ENCODE measurements at regions not wholly inside any gene's neighbourhood (a gene's known extent, or its start where the extent isn't known, plus 50 kb on each side); places are given as distances from the start of the nearest gene placed in this dataset.

DNA sequence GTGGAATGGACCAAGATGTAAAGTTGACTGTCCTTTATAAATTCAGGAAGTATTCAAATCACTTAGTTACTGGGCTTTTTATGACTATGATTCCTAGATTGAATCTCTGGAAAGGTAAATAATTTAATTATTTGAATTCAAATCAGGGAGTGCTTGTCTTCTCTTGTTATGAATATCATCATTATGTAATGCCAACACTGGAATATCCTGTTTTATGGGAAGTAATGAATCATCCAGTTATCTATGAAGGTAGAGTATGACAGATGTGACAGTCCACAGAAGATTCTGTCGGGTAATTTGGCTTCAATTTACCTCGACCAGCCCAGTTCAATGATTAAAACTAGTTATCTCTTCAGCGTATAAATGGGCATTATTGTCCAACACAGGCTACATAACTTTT lies 141.0 kb upstream of the NUDT12 start:
- no peaks in the 10 kb centered on the region for H3K79me2 ChIP-seq (ENCODE audit: insufficient read depth, low read length)
- H3K9me3 ChIP-seq (ENCODE audit: control insufficient read depth in 1 of 2, insufficient read depth in 1 of 2, low read depth in 1 of 2, low read length in 2 of 2) = no peaks in the 10 kb centered on the region
- no peaks in the 10 kb centered on the region for H4K20me1 ChIP-seq (ENCODE audit: insufficient read depth)
- no peak overlapping the region for H3K4me3 ChIP-seq (replicated peaks in 1 of 2; ENCODE audit: low read depth in 1 of 2, low read length in 2 of 2)
- no peak overlapping the region for H3K4me2 ChIP-seq (ENCODE audit: low read length)
- H3K27me3 ChIP-seq (ENCODE audit: insufficient read depth, low read length) = no peaks in the 10 kb centered on the region
- H2AFZ ChIP-seq (ENCODE audit: low read depth, low read length, poor library complexity, severe bottlenecking) = no peak overlapping the region
- H3K27ac ChIP-seq (ENCODE audit: low read depth, low read length) = no peak overlapping the region
- ChIA-PET CTCF (no interaction called here), RAD21 (ENCODE audit: low non-redundant PET in 1 of 2, low total read pairs in 2 of 2, uncharacterized antibody in 2 of 2, unreplicated experiment in 2 of 2) (no interaction called here), POLR2A (no interaction called here)
- ATAC-seq (no peak), DNase-seq (ENCODE audit: low read depth, low spot score) (no peak)
- BruUV-seq (replicated peaks) = no TSS peak
- no peak overlapping the region for H3K9ac ChIP-seq (ENCODE audit: low read length)
- TF ChIP-seq RAD21 (IDR thresholded peaks at IDR 0.05; ENCODE audit: low read depth) (no peak), EGR1 (IDR thresholded peaks at IDR 0.05; ENCODE audit: low read depth) (no peak), ZNF274 (IDR thresholded peaks at IDR 0.05; ENCODE audit: low read depth, low read length) (no peak), YY1 (IDR thresholded peaks at IDR 0.05; ENCODE audit: extremely low read depth, insufficient replicate concordance, low read depth, low read length) (no peak), SIN3A (IDR thresholded peaks at IDR 0.05; ENCODE audit: low read depth) (no peak), FOSL1 (IDR thresholded peaks at IDR 0.05; ENCODE audit: low read depth) (no peak), POLR2A (IDR thresholded peaks at IDR 0.05; ENCODE audit: borderline replicate concordance, extremely low read depth, insufficient read depth, insufficient read length) (no peak), JUND (IDR thresholded peaks at IDR 0.05) (no peak), ELF1 (IDR thresholded peaks at IDR 0.05; ENCODE audit: borderline replicate concordance, low read depth) (no peak), EZH2 (IDR thresholded peaks at IDR 0.05) (no peak), CBX3 (IDR thresholded peaks at IDR 0.05; ENCODE audit: low read depth) (no peak), TCF7L2 (IDR thresholded peaks at IDR 0.05; ENCODE audit: borderline replicate concordance, extremely low read depth, insufficient read depth, insufficient read length) (no peak), POLR2AphosphoS5 (IDR thresholded peaks at IDR 0.05; ENCODE audit: low read depth, low read length) (no peak), EZH2phosphoT487 (IDR thresholded peaks at IDR 0.05; ENCODE audit: borderline replicate concordance) (no peak), SRF (IDR thresholded peaks at IDR 0.05; ENCODE audit: low read depth) (no peak), SP1 (IDR thresholded peaks at IDR 0.05; ENCODE audit: low read depth) (no peak), CEBPB (IDR thresholded peaks at IDR 0.05; ENCODE audit: low read depth) (no peak)
- TF ChIP-seq, protein P1, sequence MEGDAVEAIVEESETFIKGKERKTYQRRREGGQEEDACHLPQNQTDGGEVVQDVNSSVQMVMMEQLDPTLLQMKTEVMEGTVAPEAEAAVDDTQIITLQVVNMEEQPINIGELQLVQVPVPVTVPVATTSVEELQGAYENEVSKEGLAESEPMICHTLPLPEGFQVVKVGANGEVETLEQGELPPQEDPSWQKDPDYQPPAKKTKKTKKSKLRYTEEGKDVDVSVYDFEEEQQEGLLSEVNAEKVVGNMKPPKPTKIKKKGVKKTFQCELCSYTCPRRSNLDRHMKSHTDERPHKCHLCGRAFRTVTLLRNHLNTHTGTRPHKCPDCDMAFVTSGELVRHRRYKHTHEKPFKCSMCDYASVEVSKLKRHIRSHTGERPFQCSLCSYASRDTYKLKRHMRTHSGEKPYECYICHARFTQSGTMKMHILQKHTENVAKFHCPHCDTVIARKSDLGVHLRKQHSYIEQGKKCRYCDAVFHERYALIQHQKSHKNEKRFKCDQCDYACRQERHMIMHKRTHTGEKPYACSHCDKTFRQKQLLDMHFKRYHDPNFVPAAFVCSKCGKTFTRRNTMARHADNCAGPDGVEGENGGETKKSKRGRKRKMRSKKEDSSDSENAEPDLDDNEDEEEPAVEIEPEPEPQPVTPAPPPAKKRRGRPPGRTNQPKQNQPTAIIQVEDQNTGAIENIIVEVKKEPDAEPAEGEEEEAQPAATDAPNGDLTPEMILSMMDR (IDR thresholded peaks at IDR 0.05 in 2 of 3, conservative IDR thresholded peaks at IDR 0.05 in 1 of 3; ENCODE audit: borderline replicate concordance in 1 of 3, insufficient read depth in 1 of 3, low read depth in 2 of 3, low read length in 2 of 3) = no peak
- TF ChIP-seq, protein P2, sequence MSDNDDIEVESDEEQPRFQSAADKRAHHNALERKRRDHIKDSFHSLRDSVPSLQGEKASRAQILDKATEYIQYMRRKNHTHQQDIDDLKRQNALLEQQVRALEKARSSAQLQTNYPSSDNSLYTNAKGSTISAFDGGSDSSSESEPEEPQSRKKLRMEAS (IDR thresholded peaks at IDR 0.05) = no peak
- TF ChIP-seq, protein P3, sequence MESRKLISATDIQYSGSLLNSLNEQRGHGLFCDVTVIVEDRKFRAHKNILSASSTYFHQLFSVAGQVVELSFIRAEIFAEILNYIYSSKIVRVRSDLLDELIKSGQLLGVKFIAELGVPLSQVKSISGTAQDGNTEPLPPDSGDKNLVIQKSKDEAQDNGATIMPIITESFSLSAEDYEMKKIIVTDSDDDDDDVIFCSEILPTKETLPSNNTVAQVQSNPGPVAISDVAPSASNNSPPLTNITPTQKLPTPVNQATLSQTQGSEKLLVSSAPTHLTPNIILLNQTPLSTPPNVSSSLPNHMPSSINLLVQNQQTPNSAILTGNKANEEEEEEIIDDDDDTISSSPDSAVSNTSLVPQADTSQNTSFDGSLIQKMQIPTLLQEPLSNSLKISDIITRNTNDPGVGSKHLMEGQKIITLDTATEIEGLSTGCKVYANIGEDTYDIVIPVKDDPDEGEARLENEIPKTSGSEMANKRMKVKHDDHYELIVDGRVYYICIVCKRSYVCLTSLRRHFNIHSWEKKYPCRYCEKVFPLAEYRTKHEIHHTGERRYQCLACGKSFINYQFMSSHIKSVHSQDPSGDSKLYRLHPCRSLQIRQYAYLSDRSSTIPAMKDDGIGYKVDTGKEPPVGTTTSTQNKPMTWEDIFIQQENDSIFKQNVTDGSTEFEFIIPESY (IDR thresholded peaks at IDR 0.05; ENCODE audit: extremely low read depth, insufficient replicate concordance, low read length) = no peak
- intact Hi-C loops (cut with micrococcal nuclease) = no loop called here
- no peaks in the 10 kb centered on the region for H3K9me2 ChIP-seq (ENCODE audit: insufficient read depth)
- H3K4me1 ChIP-seq (ENCODE audit: control insufficient read depth in 1 of 2, insufficient read depth in 2 of 2, low read length in 2 of 2) = no peaks in the 10 kb centered on the region
- H3K36me3 ChIP-seq (ENCODE audit: control insufficient read depth in 1 of 2, insufficient read depth in 2 of 2, low read length in 2 of 2) = no peaks in the 10 kb centered on the region

All from HCT116 (cell line).